Neuronal stem cell (in vitro differentiated cells): ENCODE measurements at regions not wholly inside any gene's neighbourhood (a gene's known extent, or its start where the extent isn't known, plus 50 kb on each side); places are given as distances from the start of the nearest gene placed in this dataset.

ENCODE experiments used
- DNase-seq: peaks from one replicate; pipeline ENCODE4 v3.0.0-alpha.2; 2013; ENCODE audit warnings: low spot score
- H2AFZ ChIP-seq: one replicate; pipeline ENCODE4 v1.6.1; 2013; ENCODE audit warnings: mild to moderate bottlenecking, low read length, inconsistent platforms
- H2AK5ac ChIP-seq: 2 replicates; pipeline ENCODE4 v1.6.1; 2013; ENCODE audit warnings: low read depth, mild to moderate bottlenecking, inconsistent platforms, low read length, moderate library complexity, mixed read lengths
- H2BK120ac ChIP-seq: 2 replicates; pipeline ENCODE4 v1.6.1; 2013; ENCODE audit warnings: low read depth, mild to moderate bottlenecking, inconsistent platforms, low read length, moderate library complexity, mixed read lengths
- H2BK12ac ChIP-seq: one replicate; pipeline ENCODE4 v1.6.1; 2013; ENCODE audit warnings: low read length, inconsistent platforms
- H2BK15ac ChIP-seq: 2 replicates; pipeline ENCODE4 v1.6.1; 2013; ENCODE audit warnings: mild to moderate bottlenecking, low read length, inconsistent platforms, mixed read lengths
- H2BK5ac ChIP-seq: one replicate; pipeline ENCODE4 v1.6.1; 2013; ENCODE audit warnings: inconsistent platforms, mild to moderate bottlenecking, low read length, moderate library complexity
- H3K14ac ChIP-seq: one replicate; pipeline ENCODE4 v1.6.1; 2013; ENCODE audit warnings: low read length, inconsistent platforms
- H3K18ac ChIP-seq: 2 replicates; pipeline ENCODE4 v1.6.1; 2013; ENCODE audit warnings: low read length, inconsistent platforms
- H3K23ac ChIP-seq: 2 replicates; pipeline ENCODE4 v1.6.1; 2013; ENCODE audit warnings: low read depth, mild to moderate bottlenecking, mixed read lengths, low read length, inconsistent platforms; ENCODE audit not compliant: poor library complexity
- H3K27ac ChIP-seq: replicated peaks from 3 replicates; pipeline ENCODE4 v1.5.1; 2013; ENCODE audit warnings: low read length, inconsistent platforms
- H3K27me3 ChIP-seq, 3 experiments: 2 replicates each; pipeline ENCODE4 v1.6.1; 2013; ENCODE audit warnings: low read length in 3 of 3, mild to moderate bottlenecking in 2 of 3, inconsistent platforms in 1 of 3, low read depth in 1 of 3, mixed read lengths in 1 of 3, moderate library complexity in 1 of 3; ENCODE audit not compliant: control insufficient read depth in 3 of 3, insufficient read depth in 3 of 3
- H3K36me3 ChIP-seq, 2 donors: replicated peaks in 1 of 2; 2 replicates each; pipeline ENCODE4 v1.6.1; 2013; ENCODE audit warnings: low read length in 2 of 2; ENCODE audit not compliant: control insufficient read depth in 2 of 2, insufficient read depth in 2 of 2
- H3K4ac ChIP-seq: 2 replicates; pipeline ENCODE4 v1.6.1; 2013; ENCODE audit warnings: inconsistent platforms, mild to moderate bottlenecking, low read length, moderate library complexity
- H3K4me1 ChIP-seq, 2 donors: 1 replicate in 1 of 2; 2 replicates in 1 of 2; pipeline ENCODE4 v1.6.1; 2013; ENCODE audit warnings: low read length in 2 of 2, low read depth in 1 of 2; ENCODE audit not compliant: control insufficient read depth in 2 of 2, insufficient read depth in 1 of 2
- H3K4me2 ChIP-seq: one replicate; pipeline ENCODE4 v1.6.1; 2013; ENCODE audit warnings: mild to moderate bottlenecking, low read length, inconsistent platforms; ENCODE audit not compliant: insufficient read depth, poor library complexity, severe bottlenecking
- H3K4me3 ChIP-seq, 2 donors: 2 replicates each; pipeline ENCODE4 v1.5.1; 2013; ENCODE audit warnings: low read length in 2 of 2, mild to moderate bottlenecking in 2 of 2, inconsistent platforms in 1 of 2, moderate library complexity in 1 of 2
- H3K79me1 ChIP-seq: one replicate; pipeline ENCODE4 v1.6.1; 2013; ENCODE audit warnings: low read depth, mild to moderate bottlenecking, inconsistent platforms, low read length, moderate library complexity
- H3K9ac ChIP-seq: one replicate; pipeline ENCODE4 v1.6.1; 2013; ENCODE audit warnings: mild to moderate bottlenecking, low read depth, low read length, inconsistent platforms; ENCODE audit not compliant: poor library complexity
- H3K9me3 ChIP-seq, 2 donors: replicated peaks in 1 of 2; 2 replicates each; pipeline versions ENCODE3 to v1.6.1; 2013; ENCODE audit warnings: low read length in 2 of 2, mild to moderate bottlenecking in 2 of 2, inconsistent platforms in 1 of 2, low read depth in 1 of 2, mixed read lengths in 1 of 2, moderate library complexity in 1 of 2; ENCODE audit not compliant: control insufficient read depth in 2 of 2, insufficient read depth in 1 of 2
- H4K8ac ChIP-seq: one replicate; pipeline ENCODE4 v1.6.1; 2013; ENCODE audit warnings: low read depth, mild to moderate bottlenecking, inconsistent platforms, low read length, moderate library complexity
- H4K91ac ChIP-seq: one replicate; pipeline ENCODE4 v1.6.1; 2013; ENCODE audit warnings: low read length, low read depth, mild to moderate bottlenecking, inconsistent platforms; ENCODE audit not compliant: poor library complexity
- WGBS, 2 donors: extraction: QIAGEN DNeasy Blood & Tissue Kit; methylation state at CpG; one replicate each; pipeline ENCODE4 v1.1.7; 2013; ENCODE audit warnings: missing lambda C conversion rate in 2 of 2, mixed read lengths in 1 of 2; ENCODE audit not compliant: insufficient read length in 2 of 2, insufficient replicate concordance in 1 of 2; ENCODE audit errors: extremely low coverage in 2 of 2; 5-methylcytosine and 5-hydroxymethylcytosine counted together

GRCh38 chr7:136210664-136211063, 233.5 kb upstream of the MTPN start:
- Histone ChIP-seq H2BK5ac (no peak overlapping the region), H3K23ac (no peak overlapping the region), H3K36me3 (no peaks in the 10 kb centered on the region), H4K91ac (no peak overlapping the region), H3K4me1 (no peaks in the 10 kb centered on the region), H3K9ac (no peak overlapping the region), H3K14ac (no peak overlapping the region), H2BK120ac (no peak overlapping the region), H2AFZ (no peak overlapping the region), H2AK5ac (no peak overlapping the region), H3K27me3 (no peaks in the 10 kb centered on the region), H3K18ac (no peak overlapping the region), H3K9me3 (no peaks in the 10 kb centered on the region), H3K4ac (no peak overlapping the region), H4K8ac (no peak overlapping the region), H3K27ac (no peak overlapping the region), H3K4me2 (no peak overlapping the region), H2BK15ac (no peak overlapping the region), H3K4me3 (no peak overlapping the region), H2BK12ac (no peak overlapping the region), H3K79me1 (no peaks in the 10 kb centered on the region)
- no peak for DNase-seq
- no CpG with 5 or more reads among the region's 2 CpGs for WGBS, 2 donors

GRCh38 chr7:136210079-136210478, 232.9 kb upstream of the MTPN start:
- H3K4ac ChIP-seq: no peak overlapping the region
- H2BK12ac ChIP-seq: no peak overlapping the region
- H2AFZ ChIP-seq: no peak overlapping the region
- H3K4me1 ChIP-seq: no peaks in the 10 kb centered on the region
- H3K9me3 ChIP-seq: no peaks in the 10 kb centered on the region
- H2BK5ac ChIP-seq: no peak overlapping the region
- H3K27ac ChIP-seq: no peak overlapping the region
- H2AK5ac ChIP-seq: no peak overlapping the region
- no peak for DNase-seq
- no peak overlapping the region for H4K91ac ChIP-seq
- no peaks in the 10 kb centered on the region for H3K27me3 ChIP-seq
- H2BK120ac ChIP-seq: no peak overlapping the region
- no peak overlapping the region for H3K14ac ChIP-seq
- H3K4me3 ChIP-seq: no peak overlapping the region
- H4K8ac ChIP-seq: no peak overlapping the region
- no peak overlapping the region for H3K4me2 ChIP-seq
- no peak overlapping the region for H3K23ac ChIP-seq
- no peak overlapping the region for H3K9ac ChIP-seq
- no peaks in the 10 kb centered on the region for H3K79me1 ChIP-seq
- no peaks in the 10 kb centered on the region for H3K36me3 ChIP-seq
- no peak overlapping the region for H3K18ac ChIP-seq
- H2BK15ac ChIP-seq: no peak overlapping the region

- H2BK120ac ChIP-seq: no peak overlapping the region
- H3K23ac ChIP-seq: no peak overlapping the region
- no peak overlapping the region for H2AFZ ChIP-seq
- no peak overlapping the region for H2BK5ac ChIP-seq
- no peak overlapping the region for H3K4me2 ChIP-seq
- no peak overlapping the region for H2BK15ac ChIP-seq
- no peak overlapping the region for H3K14ac ChIP-seq
- no peak overlapping the region for H2BK12ac ChIP-seq
- no peak for DNase-seq
- H4K8ac ChIP-seq: no peak overlapping the region
- no peak overlapping the region for H2AK5ac ChIP-seq
- no peaks in the 10 kb centered on the region for H3K36me3 ChIP-seq
- no peak overlapping the region for H4K91ac ChIP-seq
- H3K9ac ChIP-seq: no peak overlapping the region
- WGBS, 2 donors: no CpG with 5 or more reads among the region's 1 CpG
- no peaks in the 10 kb centered on the region for H3K27me3 ChIP-seq
- no peak overlapping the region for H3K4me3 ChIP-seq
- no peaks in the 10 kb centered on the region for H3K4me1 ChIP-seq
- no peak overlapping the region for H3K27ac ChIP-seq
- no peaks in the 10 kb centered on the region for H3K9me3 ChIP-seq
- H3K18ac ChIP-seq: no peak overlapping the region
- no peaks in the 10 kb centered on the region for H3K79me1 ChIP-seq
- no peak overlapping the region for H3K4ac ChIP-seq
Observed at GRCh38 chr7:136205956-136206355, 228.8 kb upstream of the MTPN start.

- H2AFZ ChIP-seq: no peak overlapping the region
- H3K4ac ChIP-seq: no peak overlapping the region
- no peak overlapping the region for H4K8ac ChIP-seq
- H2AK5ac ChIP-seq: no peak overlapping the region
- H3K4me2 ChIP-seq: no peak overlapping the region
- no peaks in the 10 kb centered on the region for H3K27me3 ChIP-seq
- H3K23ac ChIP-seq: no peak overlapping the region
- H2BK15ac ChIP-seq: no peak overlapping the region
- H3K9me3 ChIP-seq: peaks cover 0 to 4% of the 10 kb centered on the region in 2 donors
- H2BK12ac ChIP-seq: no peak overlapping the region
- no CpG with 5 or more reads among the region's 1 CpG for WGBS, 2 donors
- no peak for DNase-seq
- no peak overlapping the region for H4K91ac ChIP-seq
- no peak overlapping the region for H2BK5ac ChIP-seq
- H3K18ac ChIP-seq: no peak overlapping the region
- no peaks in the 10 kb centered on the region for H3K4me1 ChIP-seq
- H2BK120ac ChIP-seq: no peak overlapping the region
- H3K4me3 ChIP-seq: no peak overlapping the region
- H3K27ac ChIP-seq: no peak overlapping the region
- no peak overlapping the region for H3K14ac ChIP-seq
- H3K9ac ChIP-seq: no peak overlapping the region
- H3K36me3 ChIP-seq: no peaks in the 10 kb centered on the region
- H3K79me1 ChIP-seq: no peaks in the 10 kb centered on the region
Observed at GRCh38 chr7:136198168-136198567, 221.0 kb upstream of the MTPN start.
